ENCODE measurements at regions not wholly inside any gene's neighbourhood (a gene's known extent, or its start where the extent isn't known, plus 50 kb on each side); places are given as distances from the start of the nearest gene placed in this dataset.

DNA sequence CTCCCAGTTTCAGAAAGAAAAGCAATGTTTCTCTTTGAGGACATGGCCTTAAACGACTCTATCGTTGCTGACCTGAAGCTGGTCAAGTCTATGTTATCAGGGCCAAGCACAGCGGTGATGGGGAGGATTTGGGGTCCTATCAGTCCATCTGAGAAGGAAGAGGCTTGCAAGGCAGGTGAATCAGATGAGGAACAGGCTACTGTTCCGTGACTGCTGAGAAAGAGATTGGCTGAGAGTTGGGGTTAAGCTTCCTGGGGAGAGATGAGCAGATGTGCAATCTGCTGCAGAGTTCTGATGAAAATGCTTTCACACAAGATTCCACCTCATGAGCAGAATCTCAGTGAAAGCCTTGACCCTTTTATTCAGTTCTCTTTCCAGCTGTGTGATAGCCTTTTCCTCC lies 168.3 kb upstream of the STMND1 start (continued):
- TF ChIP-seq, protein P1, sequence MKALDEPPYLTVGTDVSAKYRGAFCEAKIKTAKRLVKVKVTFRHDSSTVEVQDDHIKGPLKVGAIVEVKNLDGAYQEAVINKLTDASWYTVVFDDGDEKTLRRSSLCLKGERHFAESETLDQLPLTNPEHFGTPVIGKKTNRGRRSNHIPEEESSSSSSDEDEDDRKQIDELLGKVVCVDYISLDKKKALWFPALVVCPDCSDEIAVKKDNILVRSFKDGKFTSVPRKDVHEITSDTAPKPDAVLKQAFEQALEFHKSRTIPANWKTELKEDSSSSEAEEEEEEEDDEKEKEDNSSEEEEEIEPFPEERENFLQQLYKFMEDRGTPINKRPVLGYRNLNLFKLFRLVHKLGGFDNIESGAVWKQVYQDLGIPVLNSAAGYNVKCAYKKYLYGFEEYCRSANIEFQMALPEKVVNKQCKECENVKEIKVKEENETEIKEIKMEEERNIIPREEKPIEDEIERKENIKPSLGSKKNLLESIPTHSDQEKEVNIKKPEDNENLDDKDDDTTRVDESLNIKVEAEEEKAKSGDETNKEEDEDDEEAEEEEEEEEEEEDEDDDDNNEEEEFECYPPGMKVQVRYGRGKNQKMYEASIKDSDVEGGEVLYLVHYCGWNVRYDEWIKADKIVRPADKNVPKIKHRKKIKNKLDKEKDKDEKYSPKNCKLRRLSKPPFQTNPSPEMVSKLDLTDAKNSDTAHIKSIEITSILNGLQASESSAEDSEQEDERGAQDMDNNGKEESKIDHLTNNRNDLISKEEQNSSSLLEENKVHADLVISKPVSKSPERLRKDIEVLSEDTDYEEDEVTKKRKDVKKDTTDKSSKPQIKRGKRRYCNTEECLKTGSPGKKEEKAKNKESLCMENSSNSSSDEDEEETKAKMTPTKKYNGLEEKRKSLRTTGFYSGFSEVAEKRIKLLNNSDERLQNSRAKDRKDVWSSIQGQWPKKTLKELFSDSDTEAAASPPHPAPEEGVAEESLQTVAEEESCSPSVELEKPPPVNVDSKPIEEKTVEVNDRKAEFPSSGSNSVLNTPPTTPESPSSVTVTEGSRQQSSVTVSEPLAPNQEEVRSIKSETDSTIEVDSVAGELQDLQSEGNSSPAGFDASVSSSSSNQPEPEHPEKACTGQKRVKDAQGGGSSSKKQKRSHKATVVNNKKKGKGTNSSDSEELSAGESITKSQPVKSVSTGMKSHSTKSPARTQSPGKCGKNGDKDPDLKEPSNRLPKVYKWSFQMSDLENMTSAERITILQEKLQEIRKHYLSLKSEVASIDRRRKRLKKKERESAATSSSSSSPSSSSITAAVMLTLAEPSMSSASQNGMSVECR (CRISPR knock-in tag; IDR thresholded peaks at IDR 0.05): no peak
- TF ChIP-seq NEUROD1 (IDR thresholded peaks at IDR 0.05; ENCODE audit: borderline replicate concordance, low read depth, low read length, partially characterized antibody): no peak
- 0 out of 4 replicates have a peak, but pooled peaks have one; percentile 30 to 58 for TF ChIP-seq KDM1A (IDR thresholded peaks at IDR 0.05)
- no peak for TF ChIP-seq ZFP30 (CRISPR knock-in tag; IDR thresholded peaks at IDR 0.05; ENCODE audit: borderline replicate concordance)
- TF ChIP-seq CBFA2T2 (conservative IDR thresholded peaks at IDR 0.05): peak; percentile 58
- TF ChIP-seq MCM2 (IDR thresholded peaks at IDR 0.05; ENCODE audit: low read depth): no peak
- TF ChIP-seq, protein P2, sequence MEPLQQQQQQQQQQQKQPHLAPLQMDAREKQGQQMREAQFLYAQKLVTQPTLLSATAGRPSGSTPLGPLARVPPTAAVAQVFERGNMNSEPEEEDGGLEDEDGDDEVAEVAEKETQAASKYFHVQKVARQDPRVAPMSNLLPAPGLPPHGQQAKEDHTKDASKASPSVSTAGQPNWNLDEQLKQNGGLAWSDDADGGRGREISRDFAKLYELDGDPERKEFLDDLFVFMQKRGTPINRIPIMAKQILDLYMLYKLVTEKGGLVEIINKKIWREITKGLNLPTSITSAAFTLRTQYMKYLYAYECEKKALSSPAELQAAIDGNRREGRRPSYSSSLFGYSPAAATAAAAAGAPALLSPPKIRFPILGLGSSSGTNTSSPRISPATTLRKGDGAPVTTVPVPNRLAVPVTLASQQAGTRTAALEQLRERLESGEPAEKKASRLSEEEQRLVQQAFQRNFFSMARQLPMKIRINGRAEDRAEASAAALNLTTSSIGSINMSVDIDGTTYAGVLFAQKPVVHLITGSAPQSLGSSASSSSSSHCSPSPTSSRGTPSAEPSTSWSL (CRISPR knock-in tag; IDR thresholded peaks at IDR 0.05; ENCODE audit: borderline replicate concordance): no peak
- TF ChIP-seq, protein P3, sequence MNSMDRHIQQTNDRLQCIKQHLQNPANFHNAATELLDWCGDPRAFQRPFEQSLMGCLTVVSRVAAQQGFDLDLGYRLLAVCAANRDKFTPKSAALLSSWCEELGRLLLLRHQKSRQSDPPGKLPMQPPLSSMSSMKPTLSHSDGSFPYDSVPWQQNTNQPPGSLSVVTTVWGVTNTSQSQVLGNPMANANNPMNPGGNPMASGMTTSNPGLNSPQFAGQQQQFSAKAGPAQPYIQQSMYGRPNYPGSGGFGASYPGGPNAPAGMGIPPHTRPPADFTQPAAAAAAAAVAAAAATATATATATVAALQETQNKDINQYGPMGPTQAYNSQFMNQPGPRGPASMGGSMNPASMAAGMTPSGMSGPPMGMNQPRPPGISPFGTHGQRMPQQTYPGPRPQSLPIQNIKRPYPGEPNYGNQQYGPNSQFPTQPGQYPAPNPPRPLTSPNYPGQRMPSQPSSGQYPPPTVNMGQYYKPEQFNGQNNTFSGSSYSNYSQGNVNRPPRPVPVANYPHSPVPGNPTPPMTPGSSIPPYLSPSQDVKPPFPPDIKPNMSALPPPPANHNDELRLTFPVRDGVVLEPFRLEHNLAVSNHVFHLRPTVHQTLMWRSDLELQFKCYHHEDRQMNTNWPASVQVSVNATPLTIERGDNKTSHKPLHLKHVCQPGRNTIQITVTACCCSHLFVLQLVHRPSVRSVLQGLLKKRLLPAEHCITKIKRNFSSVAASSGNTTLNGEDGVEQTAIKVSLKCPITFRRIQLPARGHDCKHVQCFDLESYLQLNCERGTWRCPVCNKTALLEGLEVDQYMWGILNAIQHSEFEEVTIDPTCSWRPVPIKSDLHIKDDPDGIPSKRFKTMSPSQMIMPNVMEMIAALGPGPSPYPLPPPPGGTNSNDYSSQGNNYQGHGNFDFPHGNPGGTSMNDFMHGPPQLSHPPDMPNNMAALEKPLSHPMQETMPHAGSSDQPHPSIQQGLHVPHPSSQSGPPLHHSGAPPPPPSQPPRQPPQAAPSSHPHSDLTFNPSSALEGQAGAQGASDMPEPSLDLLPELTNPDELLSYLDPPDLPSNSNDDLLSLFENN (IDR thresholded peaks at IDR 0.05; ENCODE audit: low read depth in 2 of 2, low read length in 2 of 2): no peak
- no peak for TF ChIP-seq NFXL1 (CRISPR knock-in tag; IDR thresholded peaks at IDR 0.05)
- no peak for TF ChIP-seq HNRNPLL (IDR thresholded peaks at IDR 0.05; ENCODE audit: low read depth, low read length, poor library complexity, severe bottlenecking)
- TF ChIP-seq, protein P4, sequence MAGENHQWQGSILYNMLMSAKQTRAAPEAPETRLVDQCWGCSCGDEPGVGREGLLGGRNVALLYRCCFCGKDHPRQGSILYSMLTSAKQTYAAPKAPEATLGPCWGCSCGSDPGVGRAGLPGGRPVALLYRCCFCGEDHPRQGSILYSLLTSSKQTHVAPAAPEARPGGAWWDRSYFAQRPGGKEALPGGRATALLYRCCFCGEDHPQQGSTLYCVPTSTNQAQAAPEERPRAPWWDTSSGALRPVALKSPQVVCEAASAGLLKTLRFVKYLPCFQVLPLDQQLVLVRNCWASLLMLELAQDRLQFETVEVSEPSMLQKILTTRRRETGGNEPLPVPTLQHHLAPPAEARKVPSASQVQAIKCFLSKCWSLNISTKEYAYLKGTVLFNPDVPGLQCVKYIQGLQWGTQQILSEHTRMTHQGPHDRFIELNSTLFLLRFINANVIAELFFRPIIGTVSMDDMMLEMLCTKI (IDR thresholded peaks at IDR 0.05; ENCODE audit: partially characterized antibody): no peak

Measured in K562 (cell line).